Neural progenitor cell (in vitro differentiated cells): ENCODE measurements at regions not wholly inside any gene's neighbourhood (a gene's known extent, or its start where the extent isn't known, plus 50 kb on each side); places are given as distances from the start of the nearest gene placed in this dataset.

Source experiments
- CTCF ChIP-seq: fragments of 200-600 bp; sonication (generic); IDR thresholded peaks from 2 replicates; pipeline ENCODE4 v1.5.1; 2017; ENCODE audit warnings: antibody characterized with exemption, mild to moderate bottlenecking
- EZH2phosphoT487 ChIP-seq: fragments of 200-600 bp; sonication (generic); IDR thresholded peaks from 2 replicates; pipeline ENCODE4 v1.6.1; 2017; ENCODE audit warnings: antibody characterized with exemption

GRCh38 chr14:95370076-95370475 is 50.4 kb upstream of the CLMN start:
- no peak for TF ChIP-seq CTCF
- TF ChIP-seq EZH2phosphoT487 = no peak
